ENCODE measurements at regions not wholly inside any gene's neighbourhood (a gene's known extent, or its start where the extent isn't known, plus 50 kb on each side); places are given as distances from the start of the nearest gene placed in this dataset.

DNA sequence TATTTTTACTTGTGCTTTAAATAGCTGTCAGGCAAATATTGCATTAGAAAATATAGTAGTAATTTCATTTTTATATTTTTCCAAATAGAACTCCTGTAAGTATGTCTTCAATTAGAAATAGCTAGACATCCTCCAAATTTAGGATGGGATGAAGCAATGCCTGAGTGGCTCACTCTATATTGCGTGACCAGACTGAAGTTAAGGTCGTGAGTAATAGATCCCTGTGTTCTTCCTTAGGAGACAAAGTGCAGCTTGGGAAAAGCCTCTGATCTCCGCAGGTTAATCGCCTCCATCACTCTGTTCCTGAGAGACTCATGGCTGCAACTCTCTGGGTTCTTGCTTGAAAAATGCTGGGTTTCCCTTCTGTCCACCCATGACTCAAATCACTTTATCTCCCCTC, 484.8 kb upstream of the ANKRD30A start:
- TF ChIP-seq POLR2A (IDR thresholded peaks at IDR 0.05) (no peak), EP300 (IDR thresholded peaks at IDR 0.05) (no peak)
- TF ChIP-seq, protein P1, sequence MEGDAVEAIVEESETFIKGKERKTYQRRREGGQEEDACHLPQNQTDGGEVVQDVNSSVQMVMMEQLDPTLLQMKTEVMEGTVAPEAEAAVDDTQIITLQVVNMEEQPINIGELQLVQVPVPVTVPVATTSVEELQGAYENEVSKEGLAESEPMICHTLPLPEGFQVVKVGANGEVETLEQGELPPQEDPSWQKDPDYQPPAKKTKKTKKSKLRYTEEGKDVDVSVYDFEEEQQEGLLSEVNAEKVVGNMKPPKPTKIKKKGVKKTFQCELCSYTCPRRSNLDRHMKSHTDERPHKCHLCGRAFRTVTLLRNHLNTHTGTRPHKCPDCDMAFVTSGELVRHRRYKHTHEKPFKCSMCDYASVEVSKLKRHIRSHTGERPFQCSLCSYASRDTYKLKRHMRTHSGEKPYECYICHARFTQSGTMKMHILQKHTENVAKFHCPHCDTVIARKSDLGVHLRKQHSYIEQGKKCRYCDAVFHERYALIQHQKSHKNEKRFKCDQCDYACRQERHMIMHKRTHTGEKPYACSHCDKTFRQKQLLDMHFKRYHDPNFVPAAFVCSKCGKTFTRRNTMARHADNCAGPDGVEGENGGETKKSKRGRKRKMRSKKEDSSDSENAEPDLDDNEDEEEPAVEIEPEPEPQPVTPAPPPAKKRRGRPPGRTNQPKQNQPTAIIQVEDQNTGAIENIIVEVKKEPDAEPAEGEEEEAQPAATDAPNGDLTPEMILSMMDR (IDR thresholded peaks at IDR 0.05): no peak
